Mesothelial cell of epicardium (in vitro differentiated cells): ENCODE measurements at regions not wholly inside any gene's neighbourhood (a gene's known extent, or its start where the extent isn't known, plus 50 kb on each side); places are given as distances from the start of the nearest gene placed in this dataset.

Experiments used
- DNase-seq, 2 experiments: peaks; one replicate each; pipeline ENCODE4 v3.0.0; 2021; ENCODE audit warnings: low spot score in 2 of 2; ENCODE audit not compliant: unreplicated experiment in 2 of 2
- H3K27ac Mint-ChIP-seq: 2 replicates; pipeline ENCODE4 v1.8.0; 2021; ENCODE audit warnings: mixed read lengths
- H3K27me3 Mint-ChIP-seq: 2 replicates; pipeline ENCODE4 v1.8.0; 2021; ENCODE audit warnings: low read depth, mixed read lengths
- H3K36me3 Mint-ChIP-seq: 2 replicates; pipeline ENCODE4 v1.8.0; 2021; ENCODE audit warnings: mixed read lengths
- H3K4me1 Mint-ChIP-seq: 2 replicates; pipeline ENCODE4 v1.8.0; 2021; ENCODE audit warnings: mixed read lengths
- H3K4me3 Mint-ChIP-seq: 2 replicates; pipeline ENCODE4 v1.8.0; 2021; ENCODE audit warnings: mild to moderate bottlenecking, moderate library complexity, mixed read lengths
- H3K9me3 Mint-ChIP-seq: 2 replicates; pipeline ENCODE4 v1.8.0; 2021; ENCODE audit warnings: mixed read lengths
- TF ChIP-seq, protein P1 (sequence below): fragments of 200-600 bp; sonication (generic); IDR thresholded peaks from one replicate; pipeline ENCODE4 v1.5.0; 2021; ENCODE audit warnings: antibody characterized with exemption; ENCODE audit not compliant: unreplicated experiment

DNA sequence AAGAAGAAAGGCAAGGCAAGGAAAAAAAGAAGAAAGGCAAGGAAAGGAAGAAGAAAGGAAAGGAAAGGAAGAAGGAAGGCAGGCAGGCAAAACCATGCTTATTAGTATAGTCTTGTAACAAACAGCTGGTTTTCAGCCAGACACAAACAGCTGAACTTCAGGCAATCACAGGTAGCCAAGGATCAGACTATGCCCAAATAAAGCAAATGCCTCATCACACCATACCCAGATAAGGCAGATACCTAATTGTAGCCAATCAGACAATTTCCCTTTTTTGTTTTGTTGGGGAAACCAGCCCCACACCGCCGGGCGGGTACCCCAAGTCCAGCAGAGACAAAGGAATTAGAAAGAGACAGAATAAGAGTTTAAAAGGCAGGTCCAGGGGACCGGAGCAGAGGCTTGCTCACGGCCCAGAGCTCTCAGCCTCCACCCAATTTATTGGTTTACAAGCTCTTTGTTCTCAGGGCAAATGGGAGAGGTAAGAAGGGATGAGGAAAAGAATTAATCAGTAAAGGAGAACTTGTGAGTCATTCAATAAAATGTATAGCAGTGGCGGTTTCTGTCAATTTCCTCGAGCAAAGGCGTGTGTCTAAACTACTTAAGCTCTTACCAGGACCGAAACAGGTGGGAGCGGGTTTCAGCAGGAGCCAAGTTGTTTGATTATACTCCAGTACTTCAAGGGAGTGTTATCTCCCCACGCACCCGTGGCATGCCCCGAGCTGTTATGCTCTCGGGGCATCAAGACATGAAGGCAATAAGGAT is 886.8 kb downstream of the KCNT2 start:
- no peak overlapping the region for H3K4me3 Mint-ChIP-seq

DNA sequence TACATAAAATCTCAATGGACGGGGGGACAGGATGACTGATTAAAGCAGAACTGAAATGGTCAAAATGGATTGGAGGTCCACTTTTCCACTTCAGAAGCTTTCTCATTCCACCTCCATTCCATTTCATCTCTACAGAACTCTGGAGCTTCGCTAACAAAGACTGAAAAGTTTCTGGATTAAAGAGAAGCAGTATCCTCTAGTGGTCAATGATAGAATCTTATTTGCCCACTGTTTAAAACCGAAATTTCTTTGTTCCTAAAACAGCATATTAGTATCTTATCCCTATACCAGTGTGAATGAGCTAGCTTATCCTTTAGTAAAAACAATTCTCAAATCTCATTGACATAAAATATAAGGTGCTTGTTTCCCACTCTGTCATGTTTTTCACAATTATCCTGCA is 890.6 kb downstream of the KCNT2 start:
- DNase-seq = no peak
- Mint-ChIP-seq H3K9me3 (no peaks in the 10 kb centered on the region), H3K27me3 (no peaks in the 10 kb centered on the region), H3K4me1 (peaks cover 17% of the 10 kb centered on the region), H3K4me3 (no peak overlapping the region), H3K36me3 (no peaks in the 10 kb centered on the region), H3K27ac (peak overlapping the region; percentile 70)
- TF ChIP-seq, protein P1, sequence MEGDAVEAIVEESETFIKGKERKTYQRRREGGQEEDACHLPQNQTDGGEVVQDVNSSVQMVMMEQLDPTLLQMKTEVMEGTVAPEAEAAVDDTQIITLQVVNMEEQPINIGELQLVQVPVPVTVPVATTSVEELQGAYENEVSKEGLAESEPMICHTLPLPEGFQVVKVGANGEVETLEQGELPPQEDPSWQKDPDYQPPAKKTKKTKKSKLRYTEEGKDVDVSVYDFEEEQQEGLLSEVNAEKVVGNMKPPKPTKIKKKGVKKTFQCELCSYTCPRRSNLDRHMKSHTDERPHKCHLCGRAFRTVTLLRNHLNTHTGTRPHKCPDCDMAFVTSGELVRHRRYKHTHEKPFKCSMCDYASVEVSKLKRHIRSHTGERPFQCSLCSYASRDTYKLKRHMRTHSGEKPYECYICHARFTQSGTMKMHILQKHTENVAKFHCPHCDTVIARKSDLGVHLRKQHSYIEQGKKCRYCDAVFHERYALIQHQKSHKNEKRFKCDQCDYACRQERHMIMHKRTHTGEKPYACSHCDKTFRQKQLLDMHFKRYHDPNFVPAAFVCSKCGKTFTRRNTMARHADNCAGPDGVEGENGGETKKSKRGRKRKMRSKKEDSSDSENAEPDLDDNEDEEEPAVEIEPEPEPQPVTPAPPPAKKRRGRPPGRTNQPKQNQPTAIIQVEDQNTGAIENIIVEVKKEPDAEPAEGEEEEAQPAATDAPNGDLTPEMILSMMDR = peak; percentile 34

More for the DNA sequence above, 886.8 kb downstream of the KCNT2 start:
- Mint-ChIP-seq H3K4me1 (peaks cover 13% of the 10 kb centered on the region), H3K9me3 (peaks cover 9% of the 10 kb centered on the region), H3K36me3 (no peaks in the 10 kb centered on the region), H3K27me3 (no peaks in the 10 kb centered on the region), H3K27ac (no peak overlapping the region)
- no peak for DNase-seq
- TF ChIP-seq, protein P1 = no peak

DNA sequence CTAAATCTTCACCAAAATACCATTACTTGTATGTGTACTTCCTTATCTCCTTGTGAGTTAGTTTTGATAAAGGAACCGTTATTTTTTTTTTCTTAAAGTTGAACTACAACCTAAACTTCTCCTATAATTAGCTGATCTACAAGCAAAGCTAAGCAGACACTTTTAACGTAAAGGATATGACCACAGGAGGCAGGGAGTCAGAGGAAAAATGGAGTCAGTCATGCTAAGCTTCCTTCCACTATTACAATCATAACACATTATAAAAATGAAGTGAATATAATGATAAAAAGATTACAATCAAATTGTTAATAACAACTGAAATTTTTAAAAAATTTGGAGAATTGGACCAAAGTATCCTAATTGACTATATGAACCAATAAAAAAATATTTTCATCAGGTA is 892.6 kb downstream of the KCNT2 start:
- no peaks in the 10 kb centered on the region for H3K9me3 Mint-ChIP-seq
- H3K27ac Mint-ChIP-seq = no peak overlapping the region
- no peak overlapping the region for H3K4me3 Mint-ChIP-seq
- peaks cover 17% of the 10 kb centered on the region for H3K4me1 Mint-ChIP-seq
- no peak for DNase-seq
- H3K36me3 Mint-ChIP-seq = no peaks in the 10 kb centered on the region
- H3K27me3 Mint-ChIP-seq = no peaks in the 10 kb centered on the region
- TF ChIP-seq, protein P1 = no peak

DNA sequence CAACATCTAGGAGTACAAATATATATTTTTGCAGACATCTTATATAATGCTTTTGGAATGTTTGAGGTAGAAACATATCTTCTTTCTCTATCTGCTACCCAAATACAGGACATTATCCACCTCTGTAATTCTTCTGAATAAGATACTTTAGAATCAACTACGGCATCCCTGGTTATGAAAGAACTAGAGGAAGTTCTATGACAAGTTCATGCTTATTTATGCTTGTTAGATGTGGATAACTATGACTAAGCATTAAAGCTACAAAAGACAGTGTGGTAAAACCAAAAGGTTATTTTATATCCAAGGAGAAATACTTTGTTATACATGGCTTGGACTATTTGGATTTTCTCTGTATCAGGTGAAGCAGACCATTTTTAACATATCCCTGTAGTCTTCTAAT is 894.0 kb downstream of the KCNT2 start:
- H3K36me3 Mint-ChIP-seq = no peaks in the 10 kb centered on the region
- peaks cover 21% of the 10 kb centered on the region for H3K4me1 Mint-ChIP-seq
- TF ChIP-seq, protein P1 = no peak
- no peaks in the 10 kb centered on the region for H3K27me3 Mint-ChIP-seq
- H3K9me3 Mint-ChIP-seq = no peaks in the 10 kb centered on the region
- no peak overlapping the region for H3K4me3 Mint-ChIP-seq
- no peak for DNase-seq
- H3K27ac Mint-ChIP-seq = no peak overlapping the region

DNA sequence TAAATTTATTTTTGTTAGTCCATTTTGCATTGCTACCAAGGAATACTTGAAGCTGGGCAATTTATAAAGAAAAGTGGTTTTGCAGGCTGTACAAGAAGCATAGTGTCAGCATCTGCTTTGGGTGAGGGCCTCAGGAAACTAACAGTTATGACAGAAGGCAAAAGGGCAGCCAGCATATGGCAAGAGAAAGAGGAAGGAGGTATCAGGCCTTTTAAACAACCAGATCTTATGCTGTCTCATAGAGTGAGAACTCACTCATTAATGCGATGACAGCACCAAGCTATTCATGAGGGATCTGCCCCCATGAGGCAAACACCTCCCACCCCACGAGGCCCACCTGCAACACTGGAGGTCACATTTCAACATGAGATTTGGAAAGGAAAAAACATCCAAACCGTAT is 898.4 kb downstream of the KCNT2 start:
- TF ChIP-seq, protein P1 = no peak
- H3K4me1 Mint-ChIP-seq = peaks cover 10% of the 10 kb centered on the region
- DNase-seq = no peak
- H3K4me3 Mint-ChIP-seq = no peak overlapping the region
- peak overlapping the region; percentile 56 for H3K27ac Mint-ChIP-seq
- H3K36me3 Mint-ChIP-seq = no peaks in the 10 kb centered on the region
- no peaks in the 10 kb centered on the region for H3K27me3 Mint-ChIP-seq
- H3K9me3 Mint-ChIP-seq = no peaks in the 10 kb centered on the region
